Activated naive CD8-positive, alpha-beta T cell treated with anti-CD3 and anti-CD28 coated beads, Interleukin-2, amount 50 U/mL, for 24 hours (primary cell): ENCODE measurements at regions not wholly inside any gene's neighbourhood (a gene's known extent, or its start where the extent isn't known, plus 50 kb on each side); places are given as distances from the start of the nearest gene placed in this dataset.
"Not testable (repeated sequence)": the region's sequence is repeated elsewhere in the genome, so short reads cannot be mapped to it uniquely, and the experiment has no call there.

Experiments
- ATAC-seq: fragments of 150-1000 bp; cut with Tn5 transposase; one replicate; pipeline ENCODE4 v1.10.0; 2021
- DNase-seq: peaks from one replicate; pipeline ENCODE4 v3.0.0; 2021
- H3K27ac Mint-ChIP-seq: one replicate; pipeline ENCODE4 v1.8.0; 2021; ENCODE audit warnings: mild to moderate bottlenecking, mixed read lengths
- H3K27me3 Mint-ChIP-seq: one replicate; pipeline ENCODE4 v1.8.0; 2021; ENCODE audit warnings: mixed read lengths
- H3K36me3 Mint-ChIP-seq: one replicate; pipeline ENCODE4 v1.8.0; 2021; ENCODE audit warnings: low read depth, mixed read lengths
- H3K4me1 Mint-ChIP-seq: one replicate; pipeline ENCODE4 v1.8.0; 2021; ENCODE audit warnings: mixed read lengths
- H3K4me3 Mint-ChIP-seq: one replicate; pipeline ENCODE4 v1.8.0; 2021; ENCODE audit warnings: mild to moderate bottlenecking, moderate library complexity, mixed read lengths
- H3K9me3 Mint-ChIP-seq: one replicate; pipeline ENCODE4 v1.8.0; 2021; ENCODE audit warnings: mixed read lengths

DNA sequence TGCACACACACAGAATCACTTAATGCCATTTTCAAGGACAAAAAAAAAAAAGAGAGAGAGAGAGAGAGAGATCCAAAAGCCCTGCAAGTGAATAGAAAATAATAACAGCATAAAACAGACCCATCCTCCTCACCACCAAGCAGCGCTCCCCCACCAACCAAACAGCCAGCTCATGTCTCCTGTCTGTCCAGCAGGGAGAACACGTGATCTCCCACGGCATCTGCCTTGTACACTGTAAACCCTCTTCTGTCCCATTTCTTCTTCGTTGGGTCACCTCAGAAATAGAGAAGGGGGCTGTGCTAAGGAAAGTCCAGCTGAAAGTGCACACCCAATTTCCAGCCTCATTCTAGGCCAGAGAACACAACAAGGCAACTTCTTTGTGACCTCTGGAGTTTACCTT lies 222.5 kb downstream of the EXOC5 start:
- Mint-ChIP-seq H3K36me3 (no peaks in the 10 kb centered on the region), H3K4me1 (no peaks in the 10 kb centered on the region), H3K9me3 (no peaks in the 10 kb centered on the region), H3K4me3 (no peak overlapping the region), H3K27ac (no peak overlapping the region), H3K27me3 (peaks cover 2% of the 10 kb centered on the region)
- no peak for DNase-seq
- ATAC-seq, result no peak

DNA sequence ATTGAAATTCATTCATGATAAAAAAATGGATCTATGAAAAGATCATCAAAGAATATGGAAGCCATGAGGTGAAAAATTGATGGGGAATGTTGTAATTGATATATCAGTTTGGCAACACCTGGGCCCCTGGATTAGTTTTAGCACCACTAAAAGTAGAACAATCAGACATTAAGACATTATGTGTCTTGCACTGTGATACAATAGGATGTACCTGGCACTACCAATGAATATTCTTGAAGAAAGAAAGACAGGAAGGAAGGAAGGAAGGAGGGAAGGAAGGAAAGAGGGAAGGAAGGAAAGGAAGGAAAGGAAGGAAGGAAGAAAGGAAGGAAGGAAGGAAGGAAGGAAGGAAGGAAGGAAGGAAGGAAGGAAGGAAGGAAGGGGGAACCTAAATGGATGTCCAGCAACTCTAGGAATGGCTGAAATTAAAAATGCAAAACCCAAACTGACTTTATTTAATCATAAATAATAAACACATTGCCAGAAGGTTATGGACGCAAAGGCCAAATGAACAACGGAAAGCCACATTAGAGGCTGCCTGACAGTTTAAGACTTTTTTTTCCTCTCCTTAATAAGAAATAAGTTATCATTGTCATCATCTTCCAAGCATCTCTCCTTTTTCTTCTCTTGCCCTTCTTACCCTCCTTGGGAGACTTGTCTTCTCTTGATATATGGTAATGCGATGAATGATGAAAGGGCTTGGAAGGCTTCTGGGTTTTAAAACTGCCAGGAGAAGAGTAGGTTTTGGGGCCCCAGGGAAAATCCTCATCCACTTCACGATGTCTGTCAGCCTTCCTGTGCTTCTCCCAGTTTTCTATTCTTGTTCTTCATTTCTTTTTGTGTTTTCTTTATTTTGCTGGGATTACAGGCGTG lies 224.4 kb downstream of the EXOC5 start:
- not testable (repeated sequence) for DNase-seq, H3K36me3 Mint-ChIP-seq, H3K4me1 Mint-ChIP-seq, ATAC-seq, H3K4me3 Mint-ChIP-seq, H3K9me3 Mint-ChIP-seq, H3K27ac Mint-ChIP-seq, H3K27me3 Mint-ChIP-seq

DNA sequence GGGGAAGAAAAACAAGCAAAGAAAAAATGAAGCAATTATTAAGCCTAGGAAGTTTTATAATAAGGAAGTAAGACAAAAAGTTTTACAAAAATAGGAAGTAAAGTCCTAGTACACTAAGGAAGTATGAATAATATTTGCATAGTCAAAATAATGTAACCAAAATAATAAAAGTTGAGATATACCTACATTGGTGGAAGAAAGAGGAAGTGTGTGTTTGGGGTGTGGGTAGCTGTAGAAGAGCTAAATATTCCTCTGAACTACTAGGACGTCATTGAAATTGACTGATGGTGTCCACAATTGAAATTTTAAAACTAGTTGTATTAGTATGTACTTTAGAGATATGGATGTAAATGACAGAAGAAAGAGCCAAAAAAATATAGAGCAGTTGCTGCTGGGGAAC lies 228.4 kb upstream of the OTX2 start:
- H3K4me3 Mint-ChIP-seq, result no peak overlapping the region
- H3K27ac Mint-ChIP-seq, result no peak overlapping the region

DNA sequence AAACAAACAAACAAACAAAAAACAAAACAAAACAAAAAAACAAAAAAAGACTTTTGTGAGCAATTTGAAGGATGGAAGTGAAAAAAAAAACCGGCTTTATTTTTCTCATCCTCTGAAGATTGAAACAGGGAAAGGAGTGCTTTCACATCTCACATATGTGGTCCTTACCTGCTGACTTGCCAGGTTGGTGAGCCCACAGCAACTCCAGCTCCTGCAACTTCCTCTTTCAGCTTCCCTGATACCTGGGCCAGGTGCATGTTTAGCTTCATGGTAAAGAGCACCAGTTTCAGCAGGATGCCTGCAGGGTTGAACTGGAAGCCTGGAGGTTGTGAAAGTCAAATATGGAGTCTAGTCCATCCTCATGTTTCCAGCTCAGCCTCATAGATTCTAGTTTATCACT lies 221.2 kb upstream of the OTX2 start:
- no peak overlapping the region for H3K27ac Mint-ChIP-seq
- no peak overlapping the region for H3K4me3 Mint-ChIP-seq
- no peak for ATAC-seq

More for the DNA sequence above, 228.4 kb upstream of the OTX2 start:
- peaks cover 3% of the 10 kb centered on the region for H3K9me3 Mint-ChIP-seq
- H3K4me1 Mint-ChIP-seq, result no peaks in the 10 kb centered on the region
- DNase-seq (no peak), ATAC-seq (no peak)
- no peaks in the 10 kb centered on the region for H3K36me3 Mint-ChIP-seq
- H3K27me3 Mint-ChIP-seq, result peaks cover 4% of the 10 kb centered on the region

DNA sequence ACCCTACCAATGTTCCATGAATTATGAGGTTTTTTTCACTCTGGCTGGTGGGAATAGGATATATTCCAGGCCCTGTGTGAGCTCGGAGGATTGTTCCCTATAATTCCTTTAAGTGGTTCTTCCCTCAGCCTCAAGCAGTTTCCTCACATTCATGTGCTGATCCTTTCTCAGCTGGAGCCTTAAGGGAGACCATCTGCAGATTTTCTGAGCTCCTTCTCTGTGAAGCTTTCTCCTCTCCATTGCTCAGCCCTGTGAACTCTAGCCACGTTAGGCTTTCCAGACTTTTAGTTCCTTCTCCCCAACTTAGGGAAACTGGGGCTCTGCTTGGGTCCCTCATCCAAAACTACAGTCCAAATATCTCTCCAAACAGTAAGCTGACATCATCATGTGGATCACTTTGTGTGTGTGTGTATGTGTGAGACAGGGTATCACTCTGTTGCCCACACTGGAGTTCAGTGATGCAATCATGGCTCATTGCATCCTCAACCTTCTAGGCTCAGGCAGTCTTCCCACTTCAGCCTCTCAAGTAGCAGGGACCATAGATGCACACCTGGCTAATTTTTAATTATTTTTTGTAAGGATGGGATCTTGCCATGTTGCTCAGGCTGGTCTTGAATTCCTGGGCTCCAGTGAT lies 219.5 kb upstream of the OTX2 start:
- H3K27ac Mint-ChIP-seq, result no peak overlapping the region

More for the DNA sequence above, 221.2 kb upstream of the OTX2 start:
- no peak for DNase-seq
- no peaks in the 10 kb centered on the region for H3K4me1 Mint-ChIP-seq
- peaks cover 6% of the 10 kb centered on the region for H3K27me3 Mint-ChIP-seq
- peaks cover 10% of the 10 kb centered on the region for H3K9me3 Mint-ChIP-seq
- H3K36me3 Mint-ChIP-seq, result no peaks in the 10 kb centered on the region

DNA sequence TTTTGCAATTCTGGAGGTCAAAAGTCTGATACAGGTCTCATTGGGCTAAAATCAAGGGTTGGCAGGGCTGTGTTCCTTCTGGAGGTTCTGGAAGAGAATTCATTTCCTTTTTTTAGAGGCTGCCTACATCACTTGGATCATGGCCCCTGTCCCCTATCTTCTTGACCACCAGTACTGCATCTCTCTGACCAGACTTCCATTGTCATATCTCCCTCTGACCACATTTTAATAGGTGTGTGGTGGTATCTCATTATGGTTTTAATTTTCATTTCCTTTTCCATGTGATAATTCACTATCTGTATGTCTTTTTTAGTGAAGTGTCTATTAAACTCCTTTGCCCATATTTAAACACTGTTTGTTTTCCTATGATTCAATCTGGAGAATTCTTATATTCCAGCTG lies 215.2 kb upstream of the OTX2 start:
- no peaks in the 10 kb centered on the region for H3K36me3 Mint-ChIP-seq
- H3K9me3 Mint-ChIP-seq, result peaks cover under 1% of the 10 kb centered on the region
- H3K27me3 Mint-ChIP-seq, result peaks cover 3% of the 10 kb centered on the region
- ATAC-seq, result no peak
- DNase-seq, result no peak
- no peak overlapping the region for H3K4me3 Mint-ChIP-seq
- H3K27ac Mint-ChIP-seq, result no peak overlapping the region
- H3K4me1 Mint-ChIP-seq, result no peaks in the 10 kb centered on the region

More for the DNA sequence above, 219.5 kb upstream of the OTX2 start:
- H3K27me3 Mint-ChIP-seq, result peaks cover 2% of the 10 kb centered on the region
- peaks cover 10% of the 10 kb centered on the region for H3K9me3 Mint-ChIP-seq
- no peak overlapping the region for H3K4me3 Mint-ChIP-seq
- H3K4me1 Mint-ChIP-seq, result no peaks in the 10 kb centered on the region
- ATAC-seq (no peak), DNase-seq (no peak)
- H3K36me3 Mint-ChIP-seq, result no peaks in the 10 kb centered on the region

DNA sequence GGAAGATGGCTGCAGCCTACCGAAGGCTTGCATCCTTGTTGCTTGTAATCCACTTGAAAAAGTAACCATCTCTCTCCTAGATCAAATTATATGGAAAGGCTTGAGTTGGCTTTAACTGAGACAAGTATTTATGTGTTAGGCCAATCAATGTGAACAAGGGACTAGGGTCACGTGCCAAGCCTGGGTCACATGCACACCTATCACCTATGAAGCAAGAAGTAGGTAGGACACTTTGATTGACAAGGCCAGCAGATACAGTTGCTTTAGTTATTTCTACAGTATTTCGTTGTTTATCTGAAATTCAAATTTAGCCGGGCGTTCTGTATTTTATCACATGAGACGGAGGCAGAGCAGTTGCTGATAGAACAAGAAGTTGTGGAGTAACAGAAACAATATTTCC lies 212.3 kb upstream of the OTX2 start:
- H3K27me3 Mint-ChIP-seq, result peaks cover 3% of the 10 kb centered on the region
- H3K36me3 Mint-ChIP-seq, result no peaks in the 10 kb centered on the region
- no peak overlapping the region for H3K4me3 Mint-ChIP-seq
- no peaks in the 10 kb centered on the region for H3K4me1 Mint-ChIP-seq
- no peak overlapping the region for H3K27ac Mint-ChIP-seq
- ATAC-seq (no peak), DNase-seq (no peak)
- no peaks in the 10 kb centered on the region for H3K9me3 Mint-ChIP-seq

DNA sequence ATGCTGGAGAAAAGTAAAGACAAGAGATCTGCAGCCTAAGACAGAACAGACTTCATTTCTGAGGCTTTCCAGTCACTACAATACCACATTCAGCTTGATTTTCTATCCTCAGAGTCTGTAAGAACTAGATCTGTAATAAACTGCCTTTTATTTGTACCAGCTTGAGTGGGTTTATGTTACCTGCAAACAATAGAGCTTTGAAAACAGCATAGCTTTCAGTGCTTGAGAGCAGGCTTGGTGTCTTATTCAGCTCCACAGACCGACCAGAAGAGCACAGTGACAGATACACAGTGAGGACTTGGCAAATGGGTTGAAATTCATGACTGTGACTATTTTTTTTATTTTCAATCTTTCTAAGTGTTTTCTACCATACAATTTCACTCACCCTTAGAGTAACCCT lies 207.8 kb upstream of the OTX2 start:
- Mint-ChIP-seq H3K27ac (no peak overlapping the region), H3K4me1 (no peaks in the 10 kb centered on the region), H3K9me3 (peaks cover 4% of the 10 kb centered on the region), H3K36me3 (no peaks in the 10 kb centered on the region), H3K27me3 (no peaks in the 10 kb centered on the region), H3K4me3 (no peak overlapping the region)
- ATAC-seq (no peak), DNase-seq (no peak)

DNA sequence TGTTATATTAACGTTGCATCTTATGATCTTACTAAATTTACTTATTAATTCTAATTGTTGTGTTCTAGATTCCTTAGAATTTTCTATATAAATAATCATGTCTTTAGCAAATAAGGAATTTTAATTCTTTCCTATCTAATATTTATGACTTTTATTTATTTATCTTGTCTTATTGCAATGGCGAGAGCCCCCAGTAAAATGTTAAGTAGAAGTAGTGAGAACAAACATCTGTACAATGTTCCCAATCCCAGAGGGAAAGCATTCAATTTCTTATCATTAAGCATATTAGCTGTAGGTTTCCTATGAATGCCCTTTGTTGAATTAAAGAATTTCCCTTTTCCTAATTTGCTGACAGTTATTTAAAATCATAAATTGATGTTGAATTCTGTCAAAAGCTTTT lies 203.7 kb upstream of the OTX2 start:
- Mint-ChIP-seq H3K9me3 (peaks cover 4% of the 10 kb centered on the region), H3K4me1 (no peaks in the 10 kb centered on the region), H3K4me3 (no peak overlapping the region), H3K27me3 (peaks cover 1% of the 10 kb centered on the region), H3K36me3 (no peaks in the 10 kb centered on the region), H3K27ac (no peak overlapping the region)
- no peak for ATAC-seq
- DNase-seq, result no peak

DNA sequence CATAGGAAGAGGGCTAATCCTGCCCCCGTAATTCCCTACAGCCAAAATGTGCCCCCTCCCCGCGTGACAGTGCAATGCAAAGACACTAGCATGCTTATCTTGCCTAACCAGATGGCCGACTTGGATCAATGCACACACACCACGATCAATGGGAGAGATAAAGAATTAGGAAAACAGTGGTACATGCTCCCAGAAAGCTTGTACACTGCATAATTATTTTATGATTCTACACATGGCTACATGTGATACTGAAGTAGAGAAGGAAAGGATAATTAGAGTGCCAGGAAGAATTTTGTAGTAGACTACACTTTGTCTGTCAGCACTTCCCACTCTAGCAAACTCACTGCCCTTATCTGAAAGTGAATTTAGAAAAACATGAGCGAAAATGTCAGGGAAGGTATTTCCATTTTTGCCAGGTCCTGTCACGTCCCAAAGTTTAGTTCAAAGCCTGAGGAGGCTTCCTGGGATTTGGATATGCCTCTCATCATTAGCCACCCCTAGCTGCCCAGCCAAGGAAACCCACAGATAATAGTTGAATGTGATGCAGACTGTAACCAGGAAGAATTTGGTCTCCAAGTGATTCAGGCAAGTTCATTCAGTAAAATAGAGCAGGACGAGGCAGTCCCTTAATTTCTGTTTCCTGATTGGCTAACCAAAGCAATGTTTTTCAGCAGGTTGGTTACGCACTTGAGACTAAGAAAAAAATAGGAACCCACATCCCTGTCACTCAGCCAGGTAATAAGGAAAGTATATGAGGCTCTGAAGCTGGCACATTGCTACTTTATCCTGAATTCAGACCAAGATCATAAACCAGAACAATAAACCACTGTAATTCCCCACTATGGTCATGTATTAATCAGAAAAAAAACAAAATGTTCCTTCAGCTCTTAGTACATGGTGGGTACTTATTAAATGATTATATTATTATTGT lies 199.6 kb upstream of the OTX2 start:
- Mint-ChIP-seq H3K4me1 (no peaks in the 10 kb centered on the region), H3K36me3 (no peaks in the 10 kb centered on the region), H3K9me3 (peaks cover 4% of the 10 kb centered on the region), H3K27me3 (peaks cover 6% of the 10 kb centered on the region), H3K27ac (no peak overlapping the region), H3K4me3 (no peak overlapping the region)
- DNase-seq, result no peak
- ATAC-seq, result no peak

DNA sequence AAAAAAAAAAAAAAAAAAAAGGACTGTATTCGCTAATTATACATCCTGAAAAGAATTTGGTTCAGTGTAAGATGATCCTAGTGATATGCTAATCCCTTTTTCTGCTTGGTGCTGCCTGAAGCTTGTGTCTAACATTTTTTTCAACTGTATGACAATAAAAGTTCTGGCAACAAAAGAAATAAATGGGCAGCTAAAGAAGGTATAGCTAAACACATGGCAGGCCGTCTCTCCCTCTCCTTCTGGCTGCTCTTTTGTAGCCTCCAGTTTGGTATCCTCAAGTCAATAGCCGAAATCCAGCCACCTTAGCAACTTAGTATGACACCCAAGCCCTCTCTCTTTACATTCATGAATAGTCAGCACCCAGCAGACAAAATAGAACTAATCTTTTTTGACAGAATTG lies 198.3 kb upstream of the OTX2 start:
- H3K4me1 Mint-ChIP-seq, result no peaks in the 10 kb centered on the region
- H3K36me3 Mint-ChIP-seq, result no peaks in the 10 kb centered on the region

DNA sequence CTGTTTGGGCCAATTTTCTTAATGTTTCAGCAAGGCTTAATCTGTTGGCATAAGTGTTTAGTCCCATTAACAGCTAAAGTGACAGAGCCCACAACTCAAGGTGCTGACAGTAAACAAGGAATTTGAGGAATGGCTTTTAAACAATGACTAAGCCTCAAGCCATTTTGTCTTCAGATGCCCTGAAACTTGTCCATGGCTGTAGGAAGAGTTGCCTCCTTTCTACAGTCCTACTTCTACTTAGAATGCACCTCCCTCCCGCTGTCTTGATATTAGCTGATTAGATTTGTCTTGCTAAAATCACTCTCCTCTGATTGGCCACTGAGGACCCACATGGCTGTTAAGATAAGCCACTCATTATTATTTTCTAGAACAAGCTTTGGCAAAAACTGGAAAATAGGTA lies 188.4 kb upstream of the OTX2 start:
- Mint-ChIP-seq H3K4me3 (no peak overlapping the region), H3K36me3 (no peaks in the 10 kb centered on the region), H3K4me1 (no peaks in the 10 kb centered on the region), H3K27ac (no peak overlapping the region), H3K9me3 (no peaks in the 10 kb centered on the region), H3K27me3 (no peaks in the 10 kb centered on the region)
- no peak for ATAC-seq
- DNase-seq, result no peak

More for the DNA sequence above, 198.3 kb upstream of the OTX2 start:
- H3K27me3 Mint-ChIP-seq, result peaks cover 6% of the 10 kb centered on the region
- ATAC-seq (no peak), DNase-seq (no peak)
- no peak overlapping the region for H3K27ac Mint-ChIP-seq
- peaks cover 2% of the 10 kb centered on the region for H3K9me3 Mint-ChIP-seq
- no peak overlapping the region for H3K4me3 Mint-ChIP-seq

DNA sequence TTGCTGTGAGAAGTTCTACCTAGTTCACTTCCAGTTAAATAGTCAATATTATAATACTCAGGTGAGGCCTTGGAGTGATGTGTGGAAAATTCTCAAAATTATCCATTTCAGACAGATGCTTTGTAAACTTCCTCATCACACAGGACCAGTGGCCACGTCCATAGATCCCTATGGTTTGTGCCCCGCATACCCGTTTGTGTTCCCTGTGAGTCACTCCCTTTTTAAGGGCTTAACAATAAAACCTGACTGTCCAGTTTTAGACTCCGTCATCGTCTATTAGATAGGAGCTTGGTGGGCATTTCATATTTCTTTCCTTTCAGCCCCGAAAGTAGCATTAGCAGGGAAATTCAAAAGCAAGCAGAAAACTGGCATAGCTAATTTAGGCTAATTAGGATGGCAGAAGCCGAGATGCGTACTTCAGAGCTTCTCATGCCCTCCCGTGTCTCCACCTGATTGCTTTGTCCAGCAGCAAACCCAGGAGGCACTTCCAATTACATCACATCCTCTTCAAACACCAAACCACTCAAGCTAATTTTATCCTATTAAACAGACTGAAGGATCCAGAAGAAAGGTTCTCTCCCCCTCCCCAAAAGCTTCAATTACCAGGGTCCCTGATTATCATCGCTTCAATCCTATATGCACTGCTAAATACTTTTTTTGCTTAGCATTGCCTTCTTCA lies 186.6 kb upstream of the OTX2 start:
- H3K4me1 Mint-ChIP-seq, result no peaks in the 10 kb centered on the region
- no peak overlapping the region for H3K4me3 Mint-ChIP-seq
- ATAC-seq (no peak), DNase-seq (no peak)
- no peaks in the 10 kb centered on the region for H3K36me3 Mint-ChIP-seq
- H3K9me3 Mint-ChIP-seq, result no peaks in the 10 kb centered on the region
- H3K27me3 Mint-ChIP-seq, result no peaks in the 10 kb centered on the region
- no peak overlapping the region for H3K27ac Mint-ChIP-seq

DNA sequence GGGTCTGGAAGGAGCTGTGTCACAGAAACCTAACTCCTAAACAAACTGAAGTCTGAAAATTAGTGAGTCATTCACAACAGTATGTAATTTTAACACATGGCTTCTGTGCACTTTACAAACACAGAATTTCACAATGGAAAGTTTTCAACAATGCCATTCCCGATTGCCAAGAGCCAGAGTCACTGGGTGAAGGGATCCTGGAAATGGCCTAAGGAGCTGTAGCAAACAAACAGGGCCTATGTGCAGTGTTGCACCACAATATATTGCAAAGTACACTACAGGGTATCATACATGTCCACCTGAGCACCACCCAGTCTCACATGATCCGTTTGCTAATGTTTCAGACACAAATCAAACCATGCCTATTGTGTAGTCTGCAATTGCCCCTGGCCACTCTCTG lies 184.7 kb upstream of the OTX2 start:
- H3K4me1 Mint-ChIP-seq, result no peaks in the 10 kb centered on the region
- no peak for DNase-seq
- H3K36me3 Mint-ChIP-seq, result no peaks in the 10 kb centered on the region
- H3K4me3 Mint-ChIP-seq, result no peak overlapping the region
- no peaks in the 10 kb centered on the region for H3K9me3 Mint-ChIP-seq
- ATAC-seq, result no peak
- no peaks in the 10 kb centered on the region for H3K27me3 Mint-ChIP-seq
- no peak overlapping the region for H3K27ac Mint-ChIP-seq
